MCF 10A (cell line): ENCODE measurements at regions not wholly inside any gene's neighbourhood (a gene's known extent, or its start where the extent isn't known, plus 50 kb on each side); places are given as distances from the start of the nearest gene placed in this dataset.
A peak's percentile ranks its signal among the peaks of the same experiment; 100 is the strongest.
"Not testable (repeated sequence)": the region's sequence is repeated elsewhere in the genome, so short reads cannot be mapped to it uniquely, and the experiment has no call there.

Experiments used
- BruUV-seq: library from RNA; stranded (reverse); fragments of 400-500 nt; replicated peaks from 2 replicates; lab custom pipeline; 2021; lab: Mats Ljungman, UMichigan
- CTCF ChIA-PET: fragments of 300-600 bp; sonication (Branson Sonifier 250); formaldehyde crosslinking; extraction: SDS; loops from one replicate; lab custom pipeline; 2021; ENCODE audit warnings: antibody characterized with exemption, inconsistent platforms; lab: Yijun Ruan, JAX
- POLR2A ChIA-PET: fragments of 300-600, 350-650 bp; sonication (Branson Sonifier 250); formaldehyde crosslinking; extraction: SDS; loops from one replicate; lab custom pipeline; 2020; ENCODE audit warnings: antibody characterized with exemption, inconsistent platforms; lab: Yijun Ruan, JAX
- DNase-seq: peaks from one replicate; pipeline ENCODE4 v3.0.0-alpha.2; 2018; ENCODE audit not compliant: unreplicated experiment
- H3K27ac Mint-ChIP-seq: one replicate; pipeline ENCODE4 v1.8.0; 2022; ENCODE audit warnings: mild to moderate bottlenecking, low read depth, mixed read lengths; ENCODE audit not compliant: unreplicated experiment
- H3K27me3 Mint-ChIP-seq: one replicate; pipeline ENCODE4 v1.8.0; 2022; ENCODE audit warnings: mixed read lengths; ENCODE audit not compliant: insufficient read depth, unreplicated experiment
- H3K36me3 Mint-ChIP-seq: one replicate; pipeline ENCODE4 v1.8.0; 2022; ENCODE audit warnings: mild to moderate bottlenecking, moderate library complexity, mixed read lengths; ENCODE audit not compliant: insufficient read depth, unreplicated experiment
- H3K4me1 Mint-ChIP-seq: one replicate; pipeline ENCODE4 v1.8.0; 2022; ENCODE audit warnings: mixed read lengths; ENCODE audit not compliant: insufficient read depth, unreplicated experiment
- H3K4me3 Mint-ChIP-seq: one replicate; pipeline ENCODE4 v1.8.0; 2022; ENCODE audit warnings: mild to moderate bottlenecking, moderate library complexity, mixed read lengths; ENCODE audit not compliant: unreplicated experiment
- H3K9me3 Mint-ChIP-seq: one replicate; pipeline ENCODE4 v1.8.0; 2022; ENCODE audit warnings: mixed read lengths; ENCODE audit not compliant: unreplicated experiment
- intact Hi-C: fragments of 100-400 bp; cut with micrococcal nuclease; formaldehyde crosslinking; loops from 2 replicates; pipeline ENCODE4 v1.14.1; 2022
- TF ChIP-seq, protein P1 (sequence below): fragments of 200-600 bp; IDR thresholded peaks from one replicate; pipeline ENCODE4 v1.8.0; 2022; ENCODE audit warnings: antibody characterized with exemption, mild to moderate bottlenecking; ENCODE audit not compliant: unreplicated experiment

- TF ChIP-seq, protein P1, sequence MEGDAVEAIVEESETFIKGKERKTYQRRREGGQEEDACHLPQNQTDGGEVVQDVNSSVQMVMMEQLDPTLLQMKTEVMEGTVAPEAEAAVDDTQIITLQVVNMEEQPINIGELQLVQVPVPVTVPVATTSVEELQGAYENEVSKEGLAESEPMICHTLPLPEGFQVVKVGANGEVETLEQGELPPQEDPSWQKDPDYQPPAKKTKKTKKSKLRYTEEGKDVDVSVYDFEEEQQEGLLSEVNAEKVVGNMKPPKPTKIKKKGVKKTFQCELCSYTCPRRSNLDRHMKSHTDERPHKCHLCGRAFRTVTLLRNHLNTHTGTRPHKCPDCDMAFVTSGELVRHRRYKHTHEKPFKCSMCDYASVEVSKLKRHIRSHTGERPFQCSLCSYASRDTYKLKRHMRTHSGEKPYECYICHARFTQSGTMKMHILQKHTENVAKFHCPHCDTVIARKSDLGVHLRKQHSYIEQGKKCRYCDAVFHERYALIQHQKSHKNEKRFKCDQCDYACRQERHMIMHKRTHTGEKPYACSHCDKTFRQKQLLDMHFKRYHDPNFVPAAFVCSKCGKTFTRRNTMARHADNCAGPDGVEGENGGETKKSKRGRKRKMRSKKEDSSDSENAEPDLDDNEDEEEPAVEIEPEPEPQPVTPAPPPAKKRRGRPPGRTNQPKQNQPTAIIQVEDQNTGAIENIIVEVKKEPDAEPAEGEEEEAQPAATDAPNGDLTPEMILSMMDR: no peak
- Mint-ChIP-seq H3K27me3 (no peaks in the 10 kb centered on the region), H3K27ac (no peak overlapping the region), H3K36me3 (no peaks in the 10 kb centered on the region), H3K4me1 (peaks cover 5% of the 10 kb centered on the region), H3K9me3 (peaks cover 11% of the 10 kb centered on the region), H3K4me3 (no peak overlapping the region)
- POLR2A ChIA-PET: interaction anchor here (0.8 to 1.3 kb wide), 3 partner anchors 8 to 17 kb away, joined by 3 to 7 read pairs (median 4); no protein-coding TSS in a partner anchor
- CTCF ChIA-PET: interaction anchor here (0.6 kb wide), 1 partner anchor 976 kb away, joined by 7 read pairs; no protein-coding TSS in a partner anchor
- BruUV-seq: no TSS peak
- DNase-seq: peak; percentile 63
- intact Hi-C loops: no loop called here
Measured at GRCh38 chrX:138877746-138878145, 166.2 kb upstream of the FGF13 start.

DNA sequence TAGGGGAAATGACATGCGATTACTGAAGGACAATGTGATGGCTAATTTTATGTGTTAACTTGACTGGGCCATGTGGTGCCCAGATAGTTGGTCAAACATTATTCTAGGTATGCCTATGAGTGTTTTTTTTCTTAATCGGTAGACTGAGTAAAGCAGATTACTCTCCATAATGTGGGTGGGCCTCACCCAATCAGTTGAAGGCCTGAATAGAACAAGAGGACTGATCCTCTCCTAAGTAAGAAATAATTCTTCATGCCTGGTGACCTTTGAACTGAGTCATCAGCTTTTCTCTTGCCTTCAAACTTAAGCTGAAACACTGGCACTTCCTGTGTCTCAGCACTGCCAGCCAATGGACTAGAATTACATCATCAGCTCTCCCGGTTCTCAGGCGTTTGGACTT, 164.0 kb upstream of the FGF13 start:
- H3K4me3 Mint-ChIP-seq: no peak overlapping the region
- BruUV-seq: no TSS peak
- H3K4me1 Mint-ChIP-seq: peaks cover 5% of the 10 kb centered on the region
- no peak overlapping the region for H3K27ac Mint-ChIP-seq
- TF ChIP-seq, protein P1: no peak
- no peaks in the 10 kb centered on the region for H3K36me3 Mint-ChIP-seq
- ChIA-PET POLR2A (interaction anchor here (1.1 kb wide), 1 partner anchor 18 kb away, joined by 4 read pairs; no protein-coding TSS in a partner anchor), CTCF (interaction anchor here (1.5 kb wide), 1 partner anchor 10 kb away, joined by 4 read pairs; no protein-coding TSS in a partner anchor)
- H3K9me3 Mint-ChIP-seq: peaks cover 13% of the 10 kb centered on the region
- DNase-seq: no peak
- intact Hi-C loops: no loop called here
- H3K27me3 Mint-ChIP-seq: no peaks in the 10 kb centered on the region

- Mint-ChIP-seq H3K4me3 (no peak overlapping the region), H3K27me3 (no peaks in the 10 kb centered on the region), H3K27ac (no peak overlapping the region), H3K4me1 (peaks cover 5% of the 10 kb centered on the region), H3K36me3 (no peaks in the 10 kb centered on the region), H3K9me3 (peaks cover 13% of the 10 kb centered on the region)
- BruUV-seq: no TSS peak
- intact Hi-C loops: no loop called here
- CTCF ChIA-PET: interaction anchor here (0.6 to 1.0 kb wide), 2 partner anchors 12 to 474 kb away, joined by 3 read pairs; no protein-coding TSS in a partner anchor
- no peak for DNase-seq
- TF ChIP-seq, protein P1: no peak
- POLR2A ChIA-PET: no interaction called here
Measured at GRCh38 chrX:138874271-138874935, 162.9 kb upstream of the FGF13 start.

DNA sequence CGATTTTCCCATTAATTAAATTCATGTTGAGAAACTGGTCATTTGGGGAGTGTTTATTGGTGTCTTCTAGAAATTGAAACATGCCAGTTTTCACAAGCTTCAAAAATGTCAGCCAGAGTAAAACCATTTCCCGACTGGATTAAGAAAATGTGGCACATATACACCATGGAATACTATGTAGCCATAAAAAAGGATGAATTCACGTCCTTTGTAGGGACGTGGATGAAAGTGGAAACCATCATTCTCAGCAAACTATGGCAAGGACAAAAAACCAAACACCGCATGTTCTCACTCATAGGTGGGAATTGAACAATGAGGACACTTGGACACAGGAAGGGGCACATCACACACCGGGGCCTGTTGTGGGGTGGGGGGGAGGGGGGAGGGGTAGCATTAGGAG, 162.1 kb upstream of the FGF13 start:
- H3K27me3 Mint-ChIP-seq, POLR2A ChIA-PET, H3K4me1 Mint-ChIP-seq, BruUV-seq, intact Hi-C loops, H3K27ac Mint-ChIP-seq, H3K36me3 Mint-ChIP-seq, H3K4me3 Mint-ChIP-seq, DNase-seq: not testable (repeated sequence)
- CTCF ChIA-PET: interaction anchor here (1.2 kb wide), 1 partner anchor 59 kb away, joined by 3 read pairs; no protein-coding TSS in a partner anchor
- peaks cover 13% of the 10 kb centered on the region for H3K9me3 Mint-ChIP-seq
